SU-DHL-6 (cell line): ENCODE measurements at regions not wholly inside any gene's neighbourhood (a gene's known extent, or its start where the extent isn't known, plus 50 kb on each side); places are given as distances from the start of the nearest gene placed in this dataset.

Experiments used
- H2AFZ ChIP-seq: fragments of 200-600 bp; sonication (generic); 2 replicates; pipeline ENCODE4 v1.6.1; 2014; ENCODE audit warnings: low read depth, mild to moderate bottlenecking, moderate library complexity, mixed read lengths, antibody characterized with exemption, low read length; ENCODE audit not compliant: severe bottlenecking
- H3F3A ChIP-seq: fragments of 200-600 bp; shearing (Covaris generic); 2 replicates; pipeline ENCODE4 v1.6.0; 2016; ENCODE audit warnings: antibody characterized with exemption, mild to moderate bottlenecking; ENCODE audit not compliant: insufficient read depth
- H3K27ac ChIP-seq: fragments of 200-600 bp; sonication (generic); 2 replicates; pipeline ENCODE4 v1.5.1; 2016; ENCODE audit warnings: low read depth, mild to moderate bottlenecking, low read length, moderate library complexity, mixed read lengths
- H3K27me3 ChIP-seq: fragments of 200-600 bp; sonication (generic), shearing (Covaris generic); 2 replicates; pipeline ENCODE4 v1.6.0; 2014; ENCODE audit warnings: mild to moderate bottlenecking, low read length
- H3K36me3 ChIP-seq: fragments of 200-600 bp; sonication (generic); 2 replicates; pipeline ENCODE4 v1.6.1; 2014; ENCODE audit warnings: mild to moderate bottlenecking, low read length, mixed read lengths
- H3K4me2 ChIP-seq: fragments of 300-600, 200-600 bp; shearing (Covaris generic), sonication (generic); 2 replicates; pipeline ENCODE4 v1.6.0; 2014; ENCODE audit warnings: low read length, low read depth, mild to moderate bottlenecking; ENCODE audit not compliant: poor library complexity, severe bottlenecking
- H3K4me3 ChIP-seq: fragments of 200-600 bp; sonication (generic); 2 replicates; pipeline ENCODE4 v1.5.1; 2014; ENCODE audit warnings: antibody characterized with exemption, low read length, mild to moderate bottlenecking, mixed read lengths; ENCODE audit not compliant: insufficient read depth, poor library complexity, severe bottlenecking
- H3K79me2 ChIP-seq: fragments of 200-600 bp; sonication (generic); 2 replicates; pipeline ENCODE4 v1.6.1; 2014; ENCODE audit warnings: mild to moderate bottlenecking, low read length, moderate library complexity; ENCODE audit not compliant: insufficient read depth
- H3K9ac ChIP-seq: fragments of 200-600 bp; sonication (generic); 2 replicates; pipeline ENCODE4 v1.7.0; 2014; ENCODE audit warnings: mild to moderate bottlenecking, low read length
- H3K9me2 ChIP-seq: fragments of 200-600 bp; sonication (generic); replicated peaks from 2 replicates; pipeline ENCODE4 v1.6.1; 2014; ENCODE audit warnings: low read length; ENCODE audit not compliant: insufficient read depth
- H3K9me3 ChIP-seq: fragments of 200-600 bp; sonication (generic); 2 replicates; pipeline ENCODE4 v1.6.1; 2014; ENCODE audit warnings: low read length, mixed read lengths; ENCODE audit not compliant: insufficient read depth
- H4K20me1 ChIP-seq: fragments of 200-600 bp; sonication (generic); 2 replicates; pipeline ENCODE4 v1.6.1; 2014; ENCODE audit warnings: low read depth, mild to moderate bottlenecking, antibody characterized with exemption, low read length, moderate library complexity, mixed read lengths
- EZH2phosphoT487 ChIP-seq: fragments of 200-600 bp; sonication (generic), shearing (Covaris generic); conservative IDR thresholded peaks from 2 replicates; pipeline ENCODE4 v1.6.1; 2018; ENCODE audit warnings: mild to moderate bottlenecking, antibody characterized with exemption, low read length, moderate library complexity, mixed read lengths
- TF ChIP-seq, protein P1 (sequence below): fragments of 200-600 bp; sonication (generic); IDR thresholded peaks from one replicate; pipeline ENCODE4 v1.5.1; 2017; ENCODE audit warnings: antibody characterized with exemption, mild to moderate bottlenecking, low read length, moderate library complexity; ENCODE audit not compliant: insufficient read depth, poor library complexity, severe bottlenecking

DNA sequence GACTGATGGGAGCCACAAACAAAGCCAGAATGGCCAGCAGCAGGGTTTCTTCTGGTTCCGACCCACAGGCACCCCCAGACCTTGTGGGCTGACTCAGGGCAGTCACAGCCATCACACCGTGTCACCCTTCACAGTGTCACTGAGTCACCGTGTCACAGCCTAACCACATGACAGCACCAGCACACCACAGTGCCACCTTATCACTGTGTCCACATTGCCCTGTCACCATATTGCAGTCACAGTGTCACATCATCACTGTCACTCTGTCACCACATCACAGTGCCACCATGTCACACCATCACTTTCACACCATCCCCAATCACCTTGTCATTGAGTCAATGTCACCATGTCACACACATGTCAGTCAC lies 77.0 kb downstream of the OAT start:
- no peaks in the 10 kb centered on the region for H3K9me3 ChIP-seq
- no peak overlapping the region for H3K9ac ChIP-seq
- H3K9me2 ChIP-seq = no peaks in the 10 kb centered on the region
- no peaks in the 10 kb centered on the region for H3F3A ChIP-seq
- TF ChIP-seq EZH2phosphoT487 = no peak
- TF ChIP-seq, protein P1, sequence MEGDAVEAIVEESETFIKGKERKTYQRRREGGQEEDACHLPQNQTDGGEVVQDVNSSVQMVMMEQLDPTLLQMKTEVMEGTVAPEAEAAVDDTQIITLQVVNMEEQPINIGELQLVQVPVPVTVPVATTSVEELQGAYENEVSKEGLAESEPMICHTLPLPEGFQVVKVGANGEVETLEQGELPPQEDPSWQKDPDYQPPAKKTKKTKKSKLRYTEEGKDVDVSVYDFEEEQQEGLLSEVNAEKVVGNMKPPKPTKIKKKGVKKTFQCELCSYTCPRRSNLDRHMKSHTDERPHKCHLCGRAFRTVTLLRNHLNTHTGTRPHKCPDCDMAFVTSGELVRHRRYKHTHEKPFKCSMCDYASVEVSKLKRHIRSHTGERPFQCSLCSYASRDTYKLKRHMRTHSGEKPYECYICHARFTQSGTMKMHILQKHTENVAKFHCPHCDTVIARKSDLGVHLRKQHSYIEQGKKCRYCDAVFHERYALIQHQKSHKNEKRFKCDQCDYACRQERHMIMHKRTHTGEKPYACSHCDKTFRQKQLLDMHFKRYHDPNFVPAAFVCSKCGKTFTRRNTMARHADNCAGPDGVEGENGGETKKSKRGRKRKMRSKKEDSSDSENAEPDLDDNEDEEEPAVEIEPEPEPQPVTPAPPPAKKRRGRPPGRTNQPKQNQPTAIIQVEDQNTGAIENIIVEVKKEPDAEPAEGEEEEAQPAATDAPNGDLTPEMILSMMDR = no peak
- H3K36me3 ChIP-seq = no peaks in the 10 kb centered on the region
- H3K4me2 ChIP-seq = no peak overlapping the region
- H3K27ac ChIP-seq = no peak overlapping the region
- H3K4me3 ChIP-seq = no peak overlapping the region
- no peaks in the 10 kb centered on the region for H4K20me1 ChIP-seq
- no peaks in the 10 kb centered on the region for H3K27me3 ChIP-seq
- no peaks in the 10 kb centered on the region for H3K79me2 ChIP-seq
- H2AFZ ChIP-seq = no peak overlapping the region

DNA sequence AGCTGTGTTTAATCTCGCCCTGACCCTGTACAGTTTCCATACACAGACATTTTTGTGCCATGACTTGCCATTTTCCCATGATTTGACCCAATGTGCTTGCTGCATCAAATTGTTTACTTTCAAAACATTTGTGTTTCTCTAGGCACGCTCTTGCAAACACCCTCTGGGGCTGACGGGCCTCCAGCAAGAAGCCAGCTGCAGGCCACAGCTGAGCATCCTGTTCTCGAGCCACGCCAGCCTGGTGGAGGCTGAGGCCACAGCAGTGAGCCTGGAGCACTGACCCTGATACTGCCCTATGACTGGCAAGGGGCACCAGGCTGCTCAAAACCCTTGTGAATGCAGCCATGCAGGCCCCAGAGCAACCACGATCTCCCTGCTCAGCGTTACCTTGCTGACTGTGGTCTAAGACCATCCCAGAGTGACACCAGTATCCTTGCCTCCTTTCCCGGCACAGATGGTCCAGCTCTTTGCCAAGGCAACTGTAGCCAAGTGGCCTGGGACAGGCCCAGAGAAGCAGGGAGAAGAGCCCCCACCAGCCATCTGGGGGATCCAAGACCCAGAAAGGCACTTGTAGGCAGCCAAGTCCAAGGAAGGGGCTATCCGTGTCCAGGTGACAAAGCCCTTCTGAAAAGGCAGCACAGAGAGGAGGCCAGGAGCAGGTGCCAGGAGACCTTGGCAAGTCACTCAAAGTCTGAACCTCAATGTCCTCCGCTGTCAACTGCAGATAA lies 78.5 kb downstream of the OAT start:
- no peak overlapping the region for H2AFZ ChIP-seq
- H3K9me2 ChIP-seq = no peaks in the 10 kb centered on the region
- H4K20me1 ChIP-seq = no peaks in the 10 kb centered on the region
- no peak for TF ChIP-seq EZH2phosphoT487
- TF ChIP-seq, protein P1 = no peak
- no peaks in the 10 kb centered on the region for H3F3A ChIP-seq
- H3K9ac ChIP-seq = no peak overlapping the region
- H3K27ac ChIP-seq = no peak overlapping the region
- no peaks in the 10 kb centered on the region for H3K9me3 ChIP-seq
- H3K79me2 ChIP-seq = no peaks in the 10 kb centered on the region
- no peaks in the 10 kb centered on the region for H3K27me3 ChIP-seq
- no peaks in the 10 kb centered on the region for H3K36me3 ChIP-seq
- no peak overlapping the region for H3K4me2 ChIP-seq
- H3K4me3 ChIP-seq = no peak overlapping the region

DNA sequence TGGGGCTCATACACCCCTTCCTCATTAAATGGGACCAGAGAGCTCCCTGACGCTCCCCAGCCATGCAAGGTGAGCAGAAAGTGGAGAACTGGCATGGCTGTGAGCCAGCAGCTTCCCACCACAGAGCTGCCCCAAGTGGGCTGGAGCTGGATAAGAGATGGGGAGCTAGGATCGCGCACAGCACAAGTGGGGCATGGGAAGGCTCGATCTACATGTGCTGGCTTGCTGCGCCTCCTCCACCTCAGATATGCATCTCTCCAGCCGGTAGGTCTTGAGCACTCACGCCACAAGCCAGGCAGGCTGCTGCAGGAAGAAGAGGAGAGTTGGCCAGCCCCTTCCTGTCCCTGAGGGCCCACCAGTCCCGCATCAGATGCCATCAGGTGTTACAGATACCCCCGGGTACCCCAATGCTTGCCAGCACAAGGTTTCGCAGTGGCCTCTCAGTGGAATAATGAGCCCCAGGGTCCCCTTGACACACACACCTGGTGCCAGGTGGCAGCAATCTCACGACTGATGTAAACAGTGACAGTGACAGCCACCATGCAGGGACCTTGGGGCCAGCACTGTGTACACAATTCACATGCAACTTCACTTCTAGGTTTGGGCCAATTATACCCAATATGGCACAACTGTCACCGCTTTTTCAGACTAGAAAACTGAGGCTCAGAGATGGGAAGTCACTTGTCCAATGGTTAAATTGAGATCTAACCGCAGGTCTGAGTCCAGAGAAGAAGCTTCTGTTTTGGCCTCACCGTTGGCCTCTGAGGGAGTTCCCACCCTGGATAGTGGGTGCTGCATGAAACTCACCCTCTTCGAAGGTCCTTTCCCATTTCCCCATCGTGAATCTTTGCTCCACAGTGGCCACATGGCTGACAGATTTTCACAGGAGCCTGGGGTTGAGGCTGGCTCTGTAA lies 79.3 kb downstream of the OAT start:
- Histone ChIP-seq H2AFZ (no peak overlapping the region), H4K20me1 (no peaks in the 10 kb centered on the region), H3K27me3 (no peaks in the 10 kb centered on the region), H3K36me3 (no peaks in the 10 kb centered on the region), H3K79me2 (no peaks in the 10 kb centered on the region), H3K9ac (no peak overlapping the region), H3F3A (no peaks in the 10 kb centered on the region), H3K4me2 (no peak overlapping the region), H3K4me3 (no peak overlapping the region), H3K9me2 (no peaks in the 10 kb centered on the region), H3K27ac (no peak overlapping the region), H3K9me3 (no peaks in the 10 kb centered on the region)
- TF ChIP-seq EZH2phosphoT487 = no peak
- TF ChIP-seq, protein P1 = no peak
